GM21717 (cell line): ENCODE measurements at regions not wholly inside any gene's neighbourhood (a gene's known extent, or its start where the extent isn't known, plus 50 kb on each side); places are given as distances from the start of the nearest gene placed in this dataset.

Source experiments
- ATAC-seq: cut with Tn5 transposase; IDR thresholded peaks from one replicate; pipeline ENCODE4 v1.9.1; 2021; ENCODE audit warnings: mild to moderate bottlenecking, moderate library complexity; ENCODE audit not compliant: unreplicated experiment

- ATAC-seq: no peak
These were observed 151.6 kb downstream of the TTC32 start for GRCh38 chr2:19750136-19750535.

- ATAC-seq: no peak
These were observed 152.3 kb downstream of the TTC32 start for GRCh38 chr2:19749507-19749836.

- ATAC-seq: no peak
These were observed 152.9 kb downstream of the TTC32 start for GRCh38 chr2:19748711-19749506.

GRCh38 chr2:19748073-19748375 is 153.8 kb downstream of the TTC32 start:
- no peak for ATAC-seq

DNA sequence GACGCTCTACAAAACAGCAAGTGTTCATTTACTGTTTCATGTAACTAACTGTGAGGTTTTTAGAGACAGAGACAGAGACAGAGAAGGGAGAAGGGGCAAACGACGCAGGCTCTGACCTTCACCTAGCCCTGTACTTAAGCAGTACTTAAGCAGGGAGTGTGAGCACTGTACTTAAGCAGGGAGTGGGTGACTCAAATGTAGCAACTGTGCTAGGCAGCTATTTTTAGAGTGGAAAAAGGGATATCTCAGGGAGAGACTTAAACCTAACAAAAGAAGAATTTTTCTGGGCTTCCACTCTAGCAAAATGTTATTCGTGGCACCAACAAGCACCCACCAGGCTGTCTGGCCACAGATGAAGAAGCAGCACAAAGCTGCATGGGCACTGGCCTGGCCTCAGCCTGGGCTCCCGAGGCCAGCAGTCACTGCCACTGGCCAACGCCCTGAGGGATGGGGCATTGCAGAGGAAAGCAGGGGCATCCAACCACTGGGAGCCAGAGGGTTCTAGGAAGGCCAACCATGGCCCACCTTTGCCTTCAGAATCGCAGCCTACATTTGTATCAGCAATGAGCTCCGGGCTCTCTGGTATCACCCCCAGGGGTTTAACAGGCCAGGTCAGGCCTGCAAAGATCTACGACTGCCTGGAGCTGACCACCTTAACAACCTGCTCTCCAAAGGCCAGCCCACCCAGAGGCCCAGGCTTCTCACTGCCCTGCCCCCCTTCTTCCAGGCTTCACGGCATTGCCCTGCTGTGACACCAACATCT is 154.3 kb downstream of the TTC32 start:
- ATAC-seq: no peak

DNA sequence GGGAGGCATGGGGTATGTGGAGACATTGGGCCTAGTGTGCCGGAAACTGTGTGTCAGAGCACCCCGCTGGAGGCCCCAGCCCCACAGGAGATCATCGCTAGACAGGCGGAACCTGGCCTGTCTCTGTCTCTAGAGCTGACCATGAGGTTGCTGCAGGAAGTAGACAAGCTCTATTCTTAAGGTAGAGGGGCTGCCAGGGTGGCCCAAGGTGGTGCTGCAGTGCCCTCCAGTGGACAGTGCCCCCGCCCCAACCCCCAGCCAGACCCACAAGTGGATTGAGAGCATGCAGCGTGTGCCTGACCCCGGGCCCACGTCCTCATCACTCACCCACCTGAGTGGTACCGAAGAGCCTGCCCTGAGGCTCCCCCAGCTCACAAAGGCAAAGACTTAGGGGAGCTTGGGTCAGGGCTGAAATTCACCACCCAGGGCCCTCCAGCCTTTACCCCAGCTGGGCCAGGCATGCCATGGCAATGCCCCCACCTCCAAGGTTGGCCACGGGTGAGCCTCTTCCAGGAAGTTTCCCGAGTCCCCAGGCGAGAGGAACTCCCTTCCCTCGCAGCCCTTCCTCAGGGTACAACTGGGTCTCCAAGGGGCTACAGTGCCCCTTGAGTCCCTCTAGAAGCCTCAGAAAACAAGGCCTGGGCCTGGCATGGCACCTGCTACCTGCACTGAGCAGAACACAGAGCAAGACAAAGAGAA is 155.0 kb downstream of the TTC32 start:
- no peak for ATAC-seq

- no peak for ATAC-seq
These were observed 155.6 kb downstream of the TTC32 start for GRCh38 chr2:19746137-19746600.

- no peak for ATAC-seq
These were observed 156.3 kb downstream of the TTC32 start for GRCh38 chr2:19745318-19746136.

- no peak for ATAC-seq
These were observed 157.2 kb downstream of the TTC32 start for GRCh38 chr2:19744456-19745199.

GRCh38 chr2:19743641-19744040 is 158.1 kb downstream of the TTC32 start:
- no peak for ATAC-seq

DNA sequence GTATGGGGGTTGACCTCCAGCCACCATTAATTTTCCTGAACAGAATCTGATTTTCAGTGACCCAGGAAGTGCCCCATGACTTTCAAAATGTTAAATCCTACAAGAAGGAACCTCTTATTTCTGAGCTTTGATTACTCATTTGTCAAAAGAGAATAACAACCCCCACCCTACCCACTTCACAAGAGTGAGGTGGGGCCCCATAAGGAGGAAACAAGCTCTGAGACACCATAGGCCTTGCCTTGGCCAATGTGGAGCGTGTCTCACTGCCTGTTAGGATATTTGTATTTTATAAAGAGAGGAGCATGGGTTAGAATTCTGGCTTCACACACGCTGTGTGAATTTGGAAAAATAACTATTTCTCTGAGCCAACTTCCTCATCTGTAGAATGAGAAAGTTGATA is 158.9 kb downstream of the TTC32 start:
- no peak for ATAC-seq

DNA sequence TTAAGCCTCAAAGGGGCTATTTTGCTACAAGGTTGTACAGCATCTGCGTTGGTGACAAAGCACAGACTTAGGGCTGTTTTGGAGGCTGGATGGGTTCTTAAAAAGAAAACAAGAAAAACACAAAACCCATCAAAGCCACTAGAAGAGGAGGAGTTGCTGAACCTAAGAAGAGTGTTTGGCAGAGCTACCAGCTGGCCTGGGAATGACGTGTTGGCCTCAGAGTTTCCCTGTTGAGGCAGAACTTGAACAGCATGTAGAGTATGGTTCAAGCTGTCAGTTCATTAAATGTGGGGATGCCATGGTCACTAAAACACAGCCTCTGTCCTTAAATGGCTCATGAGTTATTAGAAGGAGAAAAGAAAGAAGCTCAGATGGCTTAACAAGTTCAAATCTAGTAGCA is 162.5 kb downstream of the TTC32 start:
- ATAC-seq: no peak

- no peak for ATAC-seq
These were observed 163.1 kb downstream of the TTC32 start for GRCh38 chr2:19738707-19739106.

DNA sequence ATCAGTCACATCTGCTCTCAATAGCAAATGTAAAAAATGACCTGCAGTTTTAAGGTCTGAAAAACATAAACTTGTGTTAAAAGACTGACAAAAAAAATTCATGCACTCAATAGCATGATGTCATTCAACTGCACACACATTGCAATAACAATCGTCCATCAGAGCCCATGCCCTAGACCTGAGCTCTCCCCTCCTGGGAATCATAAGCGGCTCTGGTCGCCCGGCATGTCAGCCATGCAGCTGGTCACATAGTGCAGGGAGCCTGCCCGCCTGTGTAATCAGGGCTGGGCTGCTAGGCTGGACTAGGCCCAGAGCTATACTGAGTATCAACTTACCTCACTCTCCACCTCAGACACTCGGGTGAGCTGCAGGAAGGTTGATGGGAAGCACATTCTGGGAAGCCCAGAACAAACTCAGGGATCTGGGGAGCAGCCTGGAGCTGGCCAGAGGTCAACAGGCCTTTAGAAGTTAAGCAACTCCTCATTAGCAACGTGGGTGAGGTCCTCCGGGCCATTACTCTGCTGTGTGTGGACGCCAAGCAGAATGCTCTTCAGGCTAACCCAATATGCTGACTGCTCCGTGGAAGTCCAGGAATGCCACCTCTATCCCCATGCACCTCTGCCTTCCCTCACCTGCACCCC is 165.5 kb downstream of the TTC32 start:
- ATAC-seq: no peak

DNA sequence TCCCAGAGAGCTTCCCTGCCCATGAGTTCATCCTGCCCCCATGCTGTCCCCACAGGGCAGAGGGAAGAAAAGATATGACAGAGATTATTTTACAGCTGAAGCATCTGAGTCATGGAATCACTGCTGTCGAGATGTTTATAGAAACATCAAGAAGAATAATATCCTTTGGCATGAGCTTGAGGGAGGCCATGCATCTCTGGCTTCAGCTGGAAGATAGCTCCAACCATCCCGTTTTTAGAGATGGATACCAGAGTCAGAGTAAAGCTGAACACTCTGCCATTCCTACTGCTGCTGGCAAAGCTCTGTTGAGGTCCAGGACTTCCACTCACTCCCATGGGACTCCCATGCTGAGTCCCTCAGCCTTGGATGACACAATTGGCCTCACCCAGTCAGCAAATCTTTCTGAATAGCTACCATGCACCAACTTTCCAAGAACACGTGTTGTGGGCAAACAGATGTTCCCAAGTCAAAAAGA is 167.8 kb downstream of the TTC32 start:
- ATAC-seq: no peak

DNA sequence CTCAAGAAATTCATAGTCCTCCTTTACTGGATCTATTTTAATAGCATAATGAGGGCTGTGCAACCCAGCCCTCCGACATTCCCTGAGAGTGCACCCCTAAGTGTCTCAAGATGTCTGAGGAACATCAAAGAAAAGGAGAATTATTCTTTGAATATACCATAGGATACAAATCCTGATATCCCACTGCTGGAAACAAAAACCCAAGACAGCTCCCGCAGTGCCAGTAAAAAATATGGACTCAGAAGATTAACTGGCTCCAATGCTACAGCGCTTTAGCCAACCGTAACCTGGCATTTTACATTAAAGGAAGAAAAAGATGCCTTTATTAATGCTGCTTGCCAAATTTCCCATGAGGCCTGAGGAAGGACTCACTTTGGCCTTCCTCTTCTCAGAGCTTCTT is 168.4 kb downstream of the TTC32 start:
- ATAC-seq: no peak

- no peak for ATAC-seq
These were observed 169.5 kb downstream of the TTC32 start for GRCh38 chr2:19732255-19732654.

GRCh38 chr2:19731515-19731914 is 170.3 kb downstream of the TTC32 start:
- no peak for ATAC-seq

- ATAC-seq: no peak
These were observed 170.7 kb downstream of the TTC32 start for GRCh38 chr2:19731037-19731436.

DNA sequence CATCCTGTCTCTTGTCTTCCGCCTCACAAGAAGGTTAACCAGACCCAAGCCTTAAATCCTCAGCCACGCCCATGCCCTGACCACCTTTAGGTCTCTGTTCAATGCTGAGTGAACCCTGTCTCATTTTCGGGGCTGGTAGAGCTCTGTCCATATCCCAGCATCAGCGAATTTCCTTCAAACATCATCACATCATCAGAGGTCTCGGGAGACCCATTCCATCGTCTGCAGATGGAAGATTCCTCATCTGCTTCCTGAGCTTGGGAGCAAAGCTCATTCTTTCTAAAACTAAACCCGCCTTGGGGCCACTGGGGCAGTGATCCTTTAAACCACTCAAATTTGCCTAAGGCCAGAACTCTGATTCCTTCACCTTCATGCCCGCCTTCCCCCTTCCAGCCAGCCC is 173.7 kb downstream of the TTC32 start:
- ATAC-seq: no peak
